H9 (cell line): ENCODE measurements at regions not wholly inside any gene's neighbourhood (a gene's known extent, or its start where the extent isn't known, plus 50 kb on each side); places are given as distances from the start of the nearest gene placed in this dataset.

Experiments
- DNase-seq: peaks from one replicate; pipeline ENCODE4 v3.0.0-alpha.2; 2017
- H2AFZ ChIP-seq: one replicate; pipeline ENCODE4 v1.6.1; 2013; ENCODE audit warnings: mild to moderate bottlenecking, low read length, control low read depth, moderate library complexity
- H2AK5ac ChIP-seq: 2 replicates; pipeline ENCODE4 v1.6.1; 2013; ENCODE audit warnings: low read length, control low read depth, mixed read lengths; ENCODE audit not compliant: insufficient read length
- H2BK120ac ChIP-seq: one replicate; pipeline ENCODE4 v1.6.1; 2013; ENCODE audit warnings: low read depth, mild to moderate bottlenecking, low read length, control low read depth, inconsistent platforms; ENCODE audit not compliant: poor library complexity, severe bottlenecking
- H2BK12ac ChIP-seq: 2 replicates; pipeline ENCODE4 v1.6.1; 2013; ENCODE audit warnings: low read length, control low read depth, mixed read lengths, low read depth; ENCODE audit not compliant: insufficient read length
- H2BK15ac ChIP-seq: 2 replicates; pipeline ENCODE4 v1.6.1; 2013; ENCODE audit warnings: low read depth, low read length, control low read depth
- H2BK20ac ChIP-seq: one replicate; pipeline ENCODE4 v1.6.1; 2013; ENCODE audit warnings: low read depth, mild to moderate bottlenecking, low read length, control low read depth, inconsistent platforms; ENCODE audit not compliant: poor library complexity, severe bottlenecking
- H2BK5ac ChIP-seq: 2 replicates; pipeline ENCODE4 v1.6.1; 2013; ENCODE audit warnings: low read length, control low read depth, mixed read lengths; ENCODE audit not compliant: insufficient read length
- H3K14ac ChIP-seq: 2 replicates; pipeline ENCODE4 v1.6.1; 2013; ENCODE audit warnings: low read length, control low read depth; ENCODE audit not compliant: insufficient read depth
- H3K18ac ChIP-seq: 2 replicates; pipeline ENCODE4 v1.6.1; 2013; ENCODE audit warnings: low read depth, mild to moderate bottlenecking, mixed read lengths, low read length, control low read depth; ENCODE audit not compliant: insufficient read length
- H3K23ac ChIP-seq: 2 replicates; pipeline ENCODE4 v1.6.1; 2013; ENCODE audit warnings: low read length, control low read depth, mixed read lengths, low read depth; ENCODE audit not compliant: insufficient read length
- H3K23me2 ChIP-seq: 2 replicates; pipeline ENCODE4 v1.6.1; 2013; ENCODE audit warnings: low read depth, mild to moderate bottlenecking, mixed read lengths, low read length, control low read depth; ENCODE audit not compliant: insufficient read length, poor library complexity, severe bottlenecking
- H3K27ac ChIP-seq: 2 replicates; pipeline ENCODE4 v1.5.1; 2013; ENCODE audit warnings: low read length, control low read depth, mixed read lengths, low read depth; ENCODE audit not compliant: insufficient read length
- H3K27me3 ChIP-seq: 2 replicates; pipeline ENCODE4 v1.6.1; 2013; ENCODE audit warnings: low read length, control low read depth, inconsistent platforms; ENCODE audit not compliant: insufficient read depth
- H3K4ac ChIP-seq: 2 replicates; pipeline ENCODE4 v1.6.1; 2013; ENCODE audit warnings: low read depth, mild to moderate bottlenecking, control low read depth, inconsistent platforms, low read length, moderate library complexity
- H3K4me1 ChIP-seq: 2 replicates; pipeline ENCODE4 v1.6.1; 2013; ENCODE audit warnings: low read length, control low read depth, inconsistent platforms; ENCODE audit not compliant: insufficient read depth
- H3K4me2 ChIP-seq: 2 replicates; pipeline ENCODE4 v1.6.1; 2013; ENCODE audit warnings: low read length, control low read depth, mixed read lengths; ENCODE audit not compliant: insufficient read length, insufficient read depth
- H3K56ac ChIP-seq: 2 replicates; pipeline ENCODE4 v1.6.1; 2013; ENCODE audit warnings: low read depth, mild to moderate bottlenecking, mixed read lengths, low read length, control low read depth; ENCODE audit not compliant: insufficient read length
- H3K79me1 ChIP-seq: 2 replicates; pipeline ENCODE4 v1.6.1; 2013; ENCODE audit warnings: low read depth, mild to moderate bottlenecking, moderate library complexity, low read length, control low read depth, inconsistent platforms; ENCODE audit not compliant: insufficient read depth, poor library complexity, severe bottlenecking
- H3K79me2 ChIP-seq: 2 replicates; pipeline ENCODE4 v1.6.1; 2013; ENCODE audit warnings: low read length, control low read depth, inconsistent platforms; ENCODE audit not compliant: insufficient read depth
- H3K9ac ChIP-seq: 2 replicates; pipeline ENCODE4 v1.6.1; 2013; ENCODE audit warnings: low read length, control low read depth, mixed read lengths; ENCODE audit not compliant: insufficient read length; ENCODE audit errors: extremely low read depth
- H3K9me3 ChIP-seq: one replicate; pipeline ENCODE4 v1.6.1; 2013; ENCODE audit warnings: low read depth, low read length, inconsistent platforms; ENCODE audit not compliant: control insufficient read depth
- H3T11ph ChIP-seq: one replicate; pipeline ENCODE4 v1.6.1; 2013; ENCODE audit warnings: mild to moderate bottlenecking, low read length, control low read depth, inconsistent platforms
- H4K20me1 ChIP-seq: one replicate; pipeline ENCODE4 v1.6.1; 2013; ENCODE audit not compliant: control insufficient read depth, insufficient read length, insufficient read depth
- H4K5ac ChIP-seq: 2 replicates; pipeline ENCODE4 v1.6.1; 2013; ENCODE audit warnings: low read depth, mild to moderate bottlenecking, mixed read lengths, low read length, control low read depth; ENCODE audit not compliant: insufficient read length
- H4K8ac ChIP-seq: replicated peaks from 2 replicates; pipeline ENCODE4 v1.6.1; 2013; ENCODE audit warnings: low read length, control low read depth, mixed read lengths, low read depth; ENCODE audit not compliant: insufficient read length
- H4K91ac ChIP-seq: 2 replicates; pipeline ENCODE4 v1.6.1; 2013; ENCODE audit warnings: low read depth, mild to moderate bottlenecking, moderate library complexity, mixed read lengths, low read length, control low read depth; ENCODE audit not compliant: insufficient read length
- H3K27ac Mint-ChIP-seq, 3 experiments: 2 replicates in 2 of 3; 3 replicates in 1 of 3; pipeline ENCODE4 v1.8.0; 2020 to 2021; ENCODE audit warnings: mixed read lengths in 3 of 3, mild to moderate bottlenecking in 1 of 3, moderate library complexity in 1 of 3
- H3K27me3 Mint-ChIP-seq: 2 replicates; pipeline ENCODE4 v1.8.0; 2021; ENCODE audit warnings: low read depth, mild to moderate bottlenecking, moderate library complexity, mixed read lengths
- H3K36me3 Mint-ChIP-seq, 3 experiments: 2 replicates in 2 of 3; 3 replicates in 1 of 3; pipeline ENCODE4 v1.8.0; 2020 to 2021; ENCODE audit warnings: low read depth in 3 of 3, mixed read lengths in 3 of 3; ENCODE audit not compliant: insufficient read depth in 1 of 3
- H3K4me1 Mint-ChIP-seq, 2 experiments: 2 replicates each; pipeline ENCODE4 v1.8.0; 2020; ENCODE audit warnings: mixed read lengths in 2 of 2
- H3K4me3 Mint-ChIP-seq, 2 experiments: 2 replicates in 1 of 2; 3 replicates in 1 of 2; pipeline ENCODE4 v1.8.0; 2020 to 2021; ENCODE audit warnings: mild to moderate bottlenecking in 2 of 2, mixed read lengths in 2 of 2, moderate library complexity in 1 of 2
- H3K9me3 Mint-ChIP-seq, 2 experiments: 2 replicates in 1 of 2; 3 replicates in 1 of 2; pipeline ENCODE4 v1.8.0; 2020; ENCODE audit warnings: mild to moderate bottlenecking in 2 of 2, mixed read lengths in 2 of 2, moderate library complexity in 1 of 2
- CTCF ChIP-seq: fragments of 200-600 bp; sonication (generic); conservative IDR thresholded peaks from 3 replicates; pipeline ENCODE4 v1.8.0; 2021; ENCODE audit warnings: antibody characterized with exemption, mild to moderate bottlenecking
- WGBS: extraction: QIAGEN DNeasy Blood & Tissue Kit; methylation state at CpG from one replicate; pipeline ENCODE4 v1.1.7; 2013; ENCODE audit warnings: missing lambda C conversion rate, low lambda C conversion rate, mixed read lengths; ENCODE audit not compliant: insufficient read length; ENCODE audit errors: extremely low coverage; 5-methylcytosine and 5-hydroxymethylcytosine counted together

GRCh38 chr11:28715726-28716125 lies 607.5 kb downstream of the METTL15 start:
- Histone ChIP-seq H3K23ac (no peak overlapping the region), H3K4ac (no peak overlapping the region), H2AK5ac (no peak overlapping the region), H4K8ac (no peak overlapping the region), H3K9ac (no peak overlapping the region), H3K4me2 (no peak overlapping the region), H2BK5ac (no peak overlapping the region), H3K79me2 (0 out of 2 replicates have a peak, but pooled peaks cover 2% of the 10 kb centered on the region), H3K23me2 (no peaks in the 10 kb centered on the region), H2AFZ (no peak overlapping the region), H3T11ph (no peak overlapping the region), H3K79me1 (no peaks in the 10 kb centered on the region), H2BK120ac (no peak overlapping the region), H2BK15ac (no peak overlapping the region), H2BK20ac (no peak overlapping the region), H4K20me1 (no peaks in the 10 kb centered on the region), H3K27me3 (no peaks in the 10 kb centered on the region), H3K18ac (no peak overlapping the region), H4K5ac (no peak overlapping the region), H2BK12ac (no peak overlapping the region), H3K27ac (no peak overlapping the region), H3K4me1 (no peaks in the 10 kb centered on the region), H3K56ac (no peak overlapping the region), H4K91ac (no peak overlapping the region), H3K9me3 (no peaks in the 10 kb centered on the region), H3K14ac (no peak overlapping the region)
- Mint-ChIP-seq H3K4me1 (peaks cover 24 to 25% of the 10 kb centered on the region in 2 experiments), H3K27me3 (no peaks in the 10 kb centered on the region), H3K36me3 (peaks cover 0 to 2% (median 0%) of the 10 kb centered on the region in 3 experiments; a peak in 1 of 7 replicates), H3K9me3 (0 out of 5 replicates have a peak, but pooled peaks cover 0 to 2% of the 10 kb centered on the region in 2 experiments), H3K27ac (no peak overlapping the region; a peak in 1 of 7 replicates), H3K4me3 (0 out of 5 replicates have a peak overlapping the region, but pooled peaks of 1 of the 2 experiments have one; percentile 7)
- no CpG with 5 or more reads among the region's 4 CpGs for WGBS
- DNase-seq, result no peak
- no peak for TF ChIP-seq CTCF
